Left lung (tissue), 4 donors: ENCODE measurements at regions not wholly inside any gene's neighbourhood (a gene's known extent, or its start where the extent isn't known, plus 50 kb on each side); places are given as distances from the start of the nearest gene placed in this dataset.

Source experiments
- ATAC-seq: fragments of 200-7000 bp; cut with Tn5 transposase; one replicate; pipeline ENCODE4 v1.9.1; 2020; ENCODE audit warnings: moderate library complexity
- DNase-seq, 4 donors: peaks; one replicate each; pipeline ENCODE4 v3.0.0-alpha.2; 2013 to 2020
- H3K27ac ChIP-seq, 2 donors: fragments of 200-600 bp; sonication (generic) in 1 of 2; one replicate each; pipeline versions ENCODE4 v1.5.0 to v1.8.0; 2020 to 2021
- H3K27me3 ChIP-seq, 2 donors: fragments of 200-600 bp; sonication (generic) in 1 of 2; one replicate each; pipeline versions ENCODE4 v1.5.0 to v1.8.0; 2020 to 2021
- H3K36me3 ChIP-seq, 2 donors: fragments of 200-600 bp; sonication (generic) in 1 of 2; one replicate each; pipeline versions ENCODE4 v1.5.0 to v1.8.0; 2020 to 2021
- H3K4me1 ChIP-seq, 2 donors: fragments of 200-600 bp; one replicate each; pipeline ENCODE4 v1.8.0; 2021
- H3K4me3 ChIP-seq, 2 donors: fragments of 200-600 bp; sonication (generic) in 1 of 2; one replicate each; pipeline versions ENCODE4 v1.5.0 to v1.8.0; 2020 to 2021; ENCODE audit warnings: mild to moderate bottlenecking in 1 of 2
- H3K9me3 ChIP-seq, 2 donors: fragments of 200-600 bp; sonication (generic) in 1 of 2; one replicate each; pipeline versions ENCODE4 v1.5.0 to v1.8.0; 2020 to 2021
- intact Hi-C, 2 donors: fragments of 100-400 bp; cut with DNase I; formaldehyde crosslinking; loops; one replicate each; pipeline versions ENCODE4 v1.11.2 to v1.14.2; 2022
- TF ChIP-seq, protein P1 (sequence below), 2 donors: fragments of 200-600 bp; sonication (generic) in 1 of 2; IDR thresholded peaks; one replicate each; pipeline versions ENCODE4 v1.5.0 to v1.8.0; 2021; ENCODE audit warnings: antibody characterized with exemption in 2 of 2
- donor health status: DM: no; HTN: yes; CAD: no.
- donor health status: DM: no; HTN: no; CAD: no.

GRCh38 chr3:76653640-76654251, 386.2 kb upstream of the ROBO2 start:
- Histone ChIP-seq H3K27ac (no peak overlapping the region), H3K4me3 (no peak overlapping the region), H3K4me1 (no peaks in the 10 kb centered on the region), H3K9me3 (no peaks in the 10 kb centered on the region), H3K36me3 (no peaks in the 10 kb centered on the region), H3K27me3 (no peaks in the 10 kb centered on the region)
- DNase-seq (no peak), ATAC-seq (no peak)
- intact Hi-C loops: no loop called here
- TF ChIP-seq, protein P1, sequence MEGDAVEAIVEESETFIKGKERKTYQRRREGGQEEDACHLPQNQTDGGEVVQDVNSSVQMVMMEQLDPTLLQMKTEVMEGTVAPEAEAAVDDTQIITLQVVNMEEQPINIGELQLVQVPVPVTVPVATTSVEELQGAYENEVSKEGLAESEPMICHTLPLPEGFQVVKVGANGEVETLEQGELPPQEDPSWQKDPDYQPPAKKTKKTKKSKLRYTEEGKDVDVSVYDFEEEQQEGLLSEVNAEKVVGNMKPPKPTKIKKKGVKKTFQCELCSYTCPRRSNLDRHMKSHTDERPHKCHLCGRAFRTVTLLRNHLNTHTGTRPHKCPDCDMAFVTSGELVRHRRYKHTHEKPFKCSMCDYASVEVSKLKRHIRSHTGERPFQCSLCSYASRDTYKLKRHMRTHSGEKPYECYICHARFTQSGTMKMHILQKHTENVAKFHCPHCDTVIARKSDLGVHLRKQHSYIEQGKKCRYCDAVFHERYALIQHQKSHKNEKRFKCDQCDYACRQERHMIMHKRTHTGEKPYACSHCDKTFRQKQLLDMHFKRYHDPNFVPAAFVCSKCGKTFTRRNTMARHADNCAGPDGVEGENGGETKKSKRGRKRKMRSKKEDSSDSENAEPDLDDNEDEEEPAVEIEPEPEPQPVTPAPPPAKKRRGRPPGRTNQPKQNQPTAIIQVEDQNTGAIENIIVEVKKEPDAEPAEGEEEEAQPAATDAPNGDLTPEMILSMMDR (IDR thresholded peaks at IDR 0.05): no peak

DNA sequence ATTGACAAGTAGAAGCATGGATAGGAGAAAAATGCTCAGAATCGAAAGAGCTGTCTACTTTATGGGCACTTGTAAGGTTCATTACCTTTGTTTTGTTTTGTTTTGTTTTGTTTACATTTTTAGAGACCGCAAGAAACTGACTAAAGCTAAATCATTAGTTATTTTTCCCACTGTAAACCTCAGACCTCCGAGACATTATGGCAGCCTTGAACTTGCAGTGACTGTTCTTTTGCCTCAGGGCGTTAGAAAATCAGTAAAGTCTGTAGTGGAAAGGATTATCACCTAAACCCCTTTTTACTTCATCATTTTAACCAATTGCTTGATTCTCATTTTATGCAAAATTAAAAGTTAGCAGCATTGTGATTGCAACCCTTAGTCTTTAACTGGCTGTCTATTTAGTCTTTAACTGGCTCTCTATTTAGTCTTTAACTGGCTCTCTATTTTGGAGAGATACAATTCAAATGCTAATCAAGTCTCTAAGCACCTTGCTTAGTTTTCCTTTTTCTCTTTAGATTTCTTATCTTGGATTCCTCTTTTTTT, 383.3 kb upstream of the ROBO2 start:
- intact Hi-C loops: no loop called here
- TF ChIP-seq, protein P1 (IDR thresholded peaks at IDR 0.05): no peak
- Histone ChIP-seq H3K9me3 (no peaks in the 10 kb centered on the region), H3K4me3 (no peak overlapping the region), H3K36me3 (no peaks in the 10 kb centered on the region), H3K27me3 (no peaks in the 10 kb centered on the region), H3K27ac (no peak overlapping the region), H3K4me1 (no peaks in the 10 kb centered on the region)
- ATAC-seq (no peak), DNase-seq (no peak)

DNA sequence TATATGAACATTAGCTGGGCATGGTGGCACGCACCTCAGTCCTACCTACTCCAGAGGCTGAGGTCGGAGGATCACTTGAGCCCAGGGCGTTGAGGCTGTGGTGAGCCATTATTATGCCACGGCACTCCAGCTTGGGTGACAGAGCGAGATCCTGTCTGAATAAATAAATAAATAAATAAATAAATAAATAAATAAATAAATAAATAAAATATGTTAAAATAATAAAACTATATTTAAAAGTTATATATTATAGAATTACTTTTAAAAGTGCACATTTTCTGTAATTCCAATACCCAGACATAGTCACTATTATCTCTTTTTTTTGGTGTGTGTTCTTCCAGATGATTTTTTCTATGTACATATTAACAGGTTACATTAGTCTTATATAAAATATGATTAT, 382.0 kb upstream of the ROBO2 start:
- ATAC-seq (no peak), DNase-seq (no peak)
- Histone ChIP-seq H3K4me3 (no peak overlapping the region), H3K27me3 (no peaks in the 10 kb centered on the region), H3K36me3 (no peaks in the 10 kb centered on the region), H3K4me1 (no peaks in the 10 kb centered on the region), H3K27ac (no peak overlapping the region), H3K9me3 (no peaks in the 10 kb centered on the region)
- TF ChIP-seq, protein P1 (IDR thresholded peaks at IDR 0.05): no peak
- intact Hi-C loops: no loop called here

DNA sequence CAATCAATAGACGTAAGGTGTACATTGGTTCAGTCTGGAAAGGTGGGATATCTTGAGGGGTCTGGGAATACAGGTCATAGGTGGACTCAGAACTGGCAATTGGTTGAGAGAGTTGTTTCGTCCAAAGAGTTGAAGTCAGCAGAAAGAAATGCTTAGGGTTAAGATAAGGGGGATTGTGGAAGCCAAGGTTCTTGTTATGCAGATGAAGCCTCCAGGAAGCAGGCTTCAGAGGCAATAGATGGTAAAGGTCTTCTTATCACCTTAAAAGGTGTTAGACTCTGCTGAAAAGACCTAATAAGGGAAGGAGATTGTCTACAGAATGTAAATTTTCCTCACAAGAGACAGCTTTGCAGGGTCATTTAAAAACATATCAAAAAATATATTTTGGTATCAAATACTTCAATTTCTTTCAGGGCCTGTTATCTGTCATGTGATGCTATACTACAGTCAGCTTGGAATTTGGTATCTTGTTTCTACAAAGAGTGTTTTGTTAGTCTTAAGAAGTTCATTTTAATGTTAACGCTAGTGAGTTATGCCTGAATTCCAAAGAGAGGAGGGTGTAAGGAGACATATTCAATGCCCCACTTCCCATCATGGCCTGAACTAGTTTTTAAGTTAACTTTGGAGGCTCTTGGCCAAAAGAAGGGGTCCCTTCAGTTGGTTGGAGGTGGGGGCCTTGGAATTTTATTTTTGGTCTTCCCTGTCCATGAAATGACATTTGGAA, 378.2 kb upstream of the ROBO2 start:
- DNase-seq (no peak), ATAC-seq (no peak)
- Histone ChIP-seq H3K9me3 (no peaks in the 10 kb centered on the region), H3K27ac (no peak overlapping the region), H3K27me3 (no peaks in the 10 kb centered on the region), H3K4me3 (no peak overlapping the region), H3K36me3 (no peaks in the 10 kb centered on the region), H3K4me1 (no peaks in the 10 kb centered on the region)
- TF ChIP-seq, protein P1 (IDR thresholded peaks at IDR 0.05): no peak
- intact Hi-C loops: no loop called here

DNA sequence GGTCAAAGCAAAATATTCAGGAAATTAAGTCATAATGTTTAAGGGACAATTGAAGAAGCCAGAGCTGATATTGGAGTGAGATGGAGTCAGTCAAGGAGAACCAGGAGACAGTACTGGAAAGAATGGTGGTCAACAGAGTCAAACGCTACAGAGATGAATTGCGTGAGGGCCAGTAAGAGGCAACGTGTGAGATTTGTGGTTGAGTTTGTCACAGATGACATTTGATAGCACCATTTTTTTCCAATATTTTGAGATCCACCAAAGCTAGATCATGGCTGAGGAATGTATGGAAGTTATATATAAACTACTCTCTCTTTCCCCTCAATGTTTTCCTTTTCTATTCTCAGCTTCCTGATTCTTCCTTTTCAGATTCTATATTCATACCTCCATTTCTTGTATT, 375.1 kb upstream of the ROBO2 start:
- TF ChIP-seq, protein P1 (IDR thresholded peaks at IDR 0.05): no peak
- DNase-seq (no peak), ATAC-seq (no peak)
- Histone ChIP-seq H3K27ac (no peak overlapping the region), H3K27me3 (no peaks in the 10 kb centered on the region), H3K9me3 (no peaks in the 10 kb centered on the region), H3K4me1 (no peaks in the 10 kb centered on the region), H3K36me3 (no peaks in the 10 kb centered on the region), H3K4me3 (no peak overlapping the region)
- intact Hi-C loops: no loop called here
